ENCODE measurements at regions not wholly inside any gene's neighbourhood (a gene's known extent, or its start where the extent isn't known, plus 50 kb on each side); places are given as distances from the start of the nearest gene placed in this dataset.

DNA sequence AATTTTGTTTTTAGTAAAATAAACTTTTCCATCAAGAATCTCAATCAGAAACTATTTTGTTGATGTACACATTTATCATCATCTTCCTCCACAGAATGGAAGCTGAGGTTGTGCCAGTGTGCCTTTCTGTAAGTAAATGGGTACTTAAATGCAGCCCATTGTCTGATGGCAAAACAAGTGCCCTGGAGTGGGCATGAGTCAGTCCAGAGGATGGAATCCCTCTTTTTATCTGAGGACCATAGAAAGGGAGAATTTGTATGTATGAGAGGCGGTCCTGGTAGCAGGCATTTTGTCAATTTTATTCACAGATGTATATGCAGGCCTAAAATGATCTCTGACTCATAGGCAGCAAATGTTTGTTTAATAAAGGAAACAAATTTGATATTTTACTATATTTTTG, 102.1 kb upstream of the MAGI2 start:
- no peaks in the 10 kb centered on the region for H3K4me1 ChIP-seq
- H3K27me3 ChIP-seq: no peaks in the 10 kb centered on the region
- TF ChIP-seq, protein P1, sequence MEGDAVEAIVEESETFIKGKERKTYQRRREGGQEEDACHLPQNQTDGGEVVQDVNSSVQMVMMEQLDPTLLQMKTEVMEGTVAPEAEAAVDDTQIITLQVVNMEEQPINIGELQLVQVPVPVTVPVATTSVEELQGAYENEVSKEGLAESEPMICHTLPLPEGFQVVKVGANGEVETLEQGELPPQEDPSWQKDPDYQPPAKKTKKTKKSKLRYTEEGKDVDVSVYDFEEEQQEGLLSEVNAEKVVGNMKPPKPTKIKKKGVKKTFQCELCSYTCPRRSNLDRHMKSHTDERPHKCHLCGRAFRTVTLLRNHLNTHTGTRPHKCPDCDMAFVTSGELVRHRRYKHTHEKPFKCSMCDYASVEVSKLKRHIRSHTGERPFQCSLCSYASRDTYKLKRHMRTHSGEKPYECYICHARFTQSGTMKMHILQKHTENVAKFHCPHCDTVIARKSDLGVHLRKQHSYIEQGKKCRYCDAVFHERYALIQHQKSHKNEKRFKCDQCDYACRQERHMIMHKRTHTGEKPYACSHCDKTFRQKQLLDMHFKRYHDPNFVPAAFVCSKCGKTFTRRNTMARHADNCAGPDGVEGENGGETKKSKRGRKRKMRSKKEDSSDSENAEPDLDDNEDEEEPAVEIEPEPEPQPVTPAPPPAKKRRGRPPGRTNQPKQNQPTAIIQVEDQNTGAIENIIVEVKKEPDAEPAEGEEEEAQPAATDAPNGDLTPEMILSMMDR (IDR thresholded peaks at IDR 0.05): no peak
- no peak for TF ChIP-seq POLR2A (IDR thresholded peaks at IDR 0.05)
- H3K4me3 ChIP-seq: no peak overlapping the region
- H3K9me3 ChIP-seq: no peaks in the 10 kb centered on the region
- H3K36me3 ChIP-seq: no peaks in the 10 kb centered on the region
- no peak overlapping the region for H3K27ac ChIP-seq
- no peak for DNase-seq

DNA sequence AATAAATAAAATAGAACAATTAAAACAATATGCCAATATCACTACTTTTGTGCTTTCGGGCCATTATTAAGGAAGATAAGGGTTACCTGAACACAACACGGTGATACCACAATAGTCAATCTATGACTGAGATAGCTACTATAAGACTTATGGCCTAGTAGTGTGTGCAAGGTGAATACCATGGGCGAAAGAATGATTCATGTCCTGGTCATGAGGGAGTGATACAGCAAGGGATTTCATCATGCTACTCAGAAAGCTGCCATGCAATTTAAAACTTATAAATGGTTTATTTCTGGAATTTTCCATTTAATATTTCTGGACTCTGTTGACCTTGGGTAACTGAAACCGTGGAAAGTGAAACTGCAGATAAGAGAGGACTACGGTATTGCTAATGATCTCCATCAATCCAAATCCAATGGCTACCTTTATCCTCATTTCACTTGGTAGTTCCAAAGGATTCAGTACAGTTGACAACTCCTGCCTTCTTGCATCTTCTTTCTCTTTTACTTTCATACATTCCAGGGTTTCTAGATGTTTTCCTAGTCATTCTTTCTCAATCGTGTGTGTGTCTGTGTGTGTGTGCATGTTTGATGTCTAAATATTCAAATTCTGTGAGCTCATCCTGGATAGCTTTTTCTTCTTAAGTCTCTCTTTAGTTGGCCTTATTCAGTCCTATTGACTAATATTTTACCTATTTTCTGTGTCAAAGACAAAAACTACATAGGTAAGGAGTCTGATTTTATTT, 100.5 kb upstream of the MAGI2 start:
- TF ChIP-seq, protein P1 (IDR thresholded peaks at IDR 0.05): no peak
- no peak for TF ChIP-seq POLR2A (IDR thresholded peaks at IDR 0.05)
- no peak overlapping the region for H3K4me3 ChIP-seq

DNA sequence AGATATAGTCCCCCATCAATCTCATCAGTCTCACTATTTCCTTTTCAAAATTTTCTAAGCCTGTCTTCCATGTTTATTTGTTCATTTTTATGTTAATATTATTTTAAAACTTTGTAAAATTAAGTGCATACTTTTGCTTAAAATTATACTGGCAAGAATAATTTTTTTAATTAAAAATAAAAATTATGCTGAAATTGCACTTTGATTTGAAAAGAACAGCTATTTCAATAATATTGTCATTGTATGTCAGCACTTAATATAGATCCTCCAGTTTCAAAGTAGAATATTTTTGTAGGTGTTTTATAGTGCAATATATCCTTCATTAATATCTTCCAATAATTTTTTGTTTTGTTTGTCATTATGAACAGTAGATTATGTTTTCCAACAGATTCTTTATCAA, 99.0 kb upstream of the MAGI2 start:
- no peak for TF ChIP-seq POLR2A (IDR thresholded peaks at IDR 0.05)
- TF ChIP-seq, protein P1 (IDR thresholded peaks at IDR 0.05): no peak
- no peak overlapping the region for H3K27ac ChIP-seq
- no peaks in the 10 kb centered on the region for H3K27me3 ChIP-seq
- H3K4me3 ChIP-seq: no peak overlapping the region
- H3K9me3 ChIP-seq: no peaks in the 10 kb centered on the region
- no peaks in the 10 kb centered on the region for H3K4me1 ChIP-seq
- no peak for DNase-seq
- H3K36me3 ChIP-seq: no peaks in the 10 kb centered on the region

More for the DNA sequence above, 100.5 kb upstream of the MAGI2 start:
- Histone ChIP-seq H3K9me3 (no peaks in the 10 kb centered on the region), H3K4me1 (no peaks in the 10 kb centered on the region), H3K27me3 (no peaks in the 10 kb centered on the region), H3K27ac (no peak overlapping the region), H3K36me3 (no peaks in the 10 kb centered on the region)
- no peak for DNase-seq

DNA sequence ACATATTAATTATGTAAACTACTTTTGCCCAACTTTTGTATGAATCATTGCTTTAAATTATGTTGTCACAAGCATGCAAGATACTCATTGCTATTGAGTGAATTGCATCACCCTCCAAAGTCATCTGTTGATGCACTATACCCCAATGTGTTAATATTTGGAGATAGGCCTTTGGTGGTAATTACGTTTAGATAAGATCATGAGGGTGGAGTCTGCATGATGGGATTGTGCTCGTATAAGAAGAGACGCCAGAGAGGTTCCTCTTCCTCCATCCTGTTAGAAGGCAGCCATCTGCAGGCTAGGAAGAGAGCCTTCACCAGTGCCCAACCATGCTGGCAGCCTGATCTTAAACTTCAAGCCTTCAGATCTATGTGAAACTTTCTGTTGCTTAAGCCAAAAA, 95.3 kb upstream of the MAGI2 start:
- H3K4me3 ChIP-seq: no peak overlapping the region
- TF ChIP-seq, protein P1 (IDR thresholded peaks at IDR 0.05): no peak
- no peak for TF ChIP-seq POLR2A (IDR thresholded peaks at IDR 0.05)
- H3K36me3 ChIP-seq: no peaks in the 10 kb centered on the region
- no peaks in the 10 kb centered on the region for H3K9me3 ChIP-seq
- H3K27ac ChIP-seq: no peak overlapping the region
- no peaks in the 10 kb centered on the region for H3K4me1 ChIP-seq
- no peaks in the 10 kb centered on the region for H3K27me3 ChIP-seq
- DNase-seq: no peak

DNA sequence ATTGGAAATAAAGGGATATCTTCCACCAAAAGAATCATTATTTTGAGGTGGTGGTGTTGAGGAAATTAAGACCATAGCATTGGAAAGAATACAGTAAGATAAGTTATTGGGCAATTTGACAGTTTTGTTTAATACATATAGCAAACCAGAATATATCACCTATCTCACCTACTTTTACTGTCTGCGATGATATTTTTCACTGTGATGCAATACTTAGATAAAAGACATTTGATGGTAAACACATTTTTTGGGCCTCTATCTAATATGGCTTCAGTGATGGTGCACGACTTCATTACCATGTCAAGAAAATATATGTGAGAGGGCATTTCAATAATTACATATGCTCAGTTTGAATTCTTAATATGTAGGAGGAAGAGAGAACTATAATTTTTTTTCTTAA, 93.7 kb upstream of the MAGI2 start:
- Histone ChIP-seq H3K9me3 (no peaks in the 10 kb centered on the region), H3K36me3 (no peaks in the 10 kb centered on the region), H3K27me3 (no peaks in the 10 kb centered on the region), H3K4me1 (no peaks in the 10 kb centered on the region), H3K4me3 (no peak overlapping the region), H3K27ac (no peak overlapping the region)
- DNase-seq: no peak
- TF ChIP-seq, protein P1 (IDR thresholded peaks at IDR 0.05): no peak
- TF ChIP-seq POLR2A (IDR thresholded peaks at IDR 0.05): no peak

Data from Peyer's patch (tissue), 4 donors.